HepG2 (cell line): ENCODE measurements at regions not wholly inside any gene's neighbourhood (a gene's known extent, or its start where the extent isn't known, plus 50 kb on each side); places are given as distances from the start of the nearest gene placed in this dataset.

Source experiments
- ATF7 ChIP-seq, 2 experiments: fragments of 450-650 bp in 1 of 2; sonication (generic) in 1 of 2; formaldehyde crosslinking in 1 of 2; IDR thresholded peaks; 2 replicates each; pipeline versions ENCODE4 v1.4.0 to v1.6.1; 2016 to 2020; ENCODE audit warnings: antibody characterized with exemption in 1 of 2, mild to moderate bottlenecking in 1 of 2, missing genetic modification reagents in 1 of 2
- CREM ChIP-seq, 2 experiments: sonication (generic) in 1 of 2; formaldehyde crosslinking in 1 of 2; IDR thresholded peaks; 2 replicates each; pipeline versions ENCODE4 v1.4.0 to v1.6.1; 2016 to 2020; ENCODE audit warnings: antibody characterized with exemption in 1 of 2, mild to moderate bottlenecking in 1 of 2, missing genetic modification reagents in 1 of 2
- CTCF ChIP-seq: sonication (generic); formaldehyde crosslinking; IDR thresholded peaks from 2 replicates; pipeline ENCODE4 v1.5.0; 2020; ENCODE audit warnings: mild to moderate bottlenecking, missing genetic modification reagents, moderate library complexity
- FOXJ3 ChIP-seq: sonication (generic); formaldehyde crosslinking; IDR thresholded peaks from 2 replicates; pipeline ENCODE4 v1.4.0; 2020; ENCODE audit warnings: missing genetic modification reagents, mild to moderate bottlenecking, borderline replicate concordance
- MAZ ChIP-seq, 2 experiments: sonication (generic) in 1 of 2; formaldehyde crosslinking in 1 of 2; IDR thresholded peaks; 2 replicates each; pipeline versions ENCODE4 v1.5.0 to v1.6.1; 2012 to 2020; ENCODE audit warnings: low read depth in 2 of 2, mild to moderate bottlenecking in 2 of 2, borderline replicate concordance in 1 of 2, improper control_type of control experiment in 1 of 2, low read length in 1 of 2, missing genetic modification reagents in 1 of 2, moderate library complexity in 1 of 2
- SETDB1 ChIP-seq: sonication (generic); formaldehyde crosslinking; IDR thresholded peaks from 2 replicates; pipeline ENCODE4 v1.5.1; 2020; ENCODE audit warnings: missing genetic modification reagents, mild to moderate bottlenecking, borderline replicate concordance
- ZNF274 ChIP-seq: sonication (generic); formaldehyde crosslinking; IDR thresholded peaks from 2 replicates; pipeline ENCODE4 v1.5.1; 2020; ENCODE audit warnings: mild to moderate bottlenecking, missing genetic modification reagents
- ZNF562 ChIP-seq: sonication (generic); formaldehyde crosslinking; IDR thresholded peaks from 2 replicates; pipeline ENCODE4 v1.8.0; 2022; ENCODE audit warnings: missing genetic modification reagents, borderline replicate concordance

GRCh38 chr5:5540065-5540464, 117.6 kb downstream of the ICE1 start:
- TF ChIP-seq CTCF (CRISPR knock-in tag) (no peak), ATF7 (IDR thresholded peaks at IDR 0.05) (no peak), ATF7 (CRISPR knock-in tag; IDR thresholded peaks at IDR 0.05) (no peak), FOXJ3 (CRISPR knock-in tag) (no peak), ZNF562 (CRISPR knock-in tag) (no peak), SETDB1 (CRISPR knock-in tag) (no peak), MAZ (IDR thresholded peaks at IDR 0.05; ENCODE audit: borderline replicate concordance, low read depth, low read length) (no peak), MAZ (CRISPR knock-in tag; IDR thresholded peaks at IDR 0.05; ENCODE audit: low read depth) (no peak), ZNF274 (CRISPR knock-in tag) (no peak), CREM (IDR thresholded peaks at IDR 0.05) (no peak), CREM (CRISPR knock-in tag; IDR thresholded peaks at IDR 0.05) (no peak)
